GM19372 (cell line): ENCODE measurements at regions not wholly inside any gene's neighbourhood (a gene's known extent, or its start where the extent isn't known, plus 50 kb on each side); places are given as distances from the start of the nearest gene placed in this dataset.
"Not testable (repeated sequence)": the region's sequence is repeated elsewhere in the genome, so short reads cannot be mapped to it uniquely, and the experiment has no call there.

ENCODE experiments used
- ATAC-seq: cut with Tn5 transposase; IDR thresholded peaks from one replicate; pipeline ENCODE4 v1.9.1; 2021; ENCODE audit warnings: mild to moderate bottlenecking, low read depth, moderate library complexity; ENCODE audit not compliant: unreplicated experiment

DNA sequence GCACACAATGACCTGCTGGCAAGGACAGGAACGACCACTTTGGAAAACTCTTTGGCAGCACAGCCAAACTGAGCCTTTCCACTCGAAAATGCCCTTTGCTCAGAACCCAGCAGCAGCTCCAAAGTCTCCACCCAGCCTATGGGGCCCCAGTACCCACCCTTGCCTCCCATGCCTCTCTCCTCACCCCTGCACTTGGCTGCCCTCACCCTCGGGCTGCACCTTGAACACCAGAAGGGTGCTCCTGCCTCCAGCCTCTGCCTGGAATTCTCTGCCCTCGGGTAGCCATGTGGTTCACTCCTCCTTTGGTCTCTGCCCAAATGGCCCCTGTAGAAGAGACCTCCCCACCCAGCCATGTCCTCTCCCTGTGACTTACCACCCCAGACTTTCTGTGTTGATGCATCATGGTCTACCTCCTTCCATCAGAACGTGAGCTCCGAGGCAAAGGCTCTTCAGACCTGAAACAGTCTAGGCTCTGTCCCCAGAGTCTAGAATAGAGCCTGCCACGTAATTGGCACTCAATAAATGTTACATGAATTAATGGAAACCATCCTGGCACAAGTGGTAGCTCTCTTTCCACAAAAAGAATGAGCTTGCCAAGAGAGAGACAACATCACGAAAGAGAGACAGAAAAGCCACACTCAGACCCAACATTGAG lies 68.5 kb upstream of the METTL9 start:
- not testable (repeated sequence) for ATAC-seq

DNA sequence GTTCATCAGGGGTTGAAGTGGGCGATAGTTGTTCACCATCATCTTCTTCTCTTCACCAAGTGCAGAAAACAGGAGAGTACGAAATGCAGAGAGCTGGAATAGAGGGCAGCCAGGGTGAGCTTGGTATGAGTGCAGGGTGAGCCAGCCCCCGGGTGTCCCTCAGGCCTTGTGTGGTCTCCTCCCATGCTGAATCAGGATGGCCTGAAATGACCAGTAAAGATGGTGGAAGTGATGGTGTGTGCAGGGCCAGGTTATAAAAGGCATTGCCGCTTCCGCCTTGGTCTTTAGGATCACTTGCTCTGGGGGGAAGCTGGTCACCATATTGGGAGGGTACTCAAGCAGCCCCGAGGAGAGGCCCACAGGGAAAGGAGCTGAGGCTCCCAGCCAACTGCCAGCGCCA lies 66.4 kb upstream of the METTL9 start:
- not testable (repeated sequence) for ATAC-seq

DNA sequence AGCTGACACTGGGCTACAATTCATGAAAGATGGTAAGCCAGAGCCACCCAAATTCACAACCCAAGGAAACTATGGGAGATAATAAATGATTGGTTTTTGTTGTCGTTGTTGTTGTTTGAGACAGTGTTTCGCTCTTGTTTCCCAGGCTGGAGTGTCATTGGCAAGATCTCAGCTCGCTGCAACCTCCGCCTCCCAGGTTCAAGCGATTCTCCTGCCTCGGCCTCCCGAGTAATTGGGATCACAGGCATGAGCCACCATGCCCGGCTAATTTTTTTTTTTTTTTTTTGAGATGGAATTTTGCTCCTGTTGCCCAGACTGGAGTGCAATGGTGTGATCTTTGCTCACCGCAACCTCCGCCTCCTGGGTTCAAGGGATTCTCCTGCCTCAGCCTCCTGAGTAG lies 65.9 kb upstream of the METTL9 start:
- ATAC-seq: not testable (repeated sequence)

DNA sequence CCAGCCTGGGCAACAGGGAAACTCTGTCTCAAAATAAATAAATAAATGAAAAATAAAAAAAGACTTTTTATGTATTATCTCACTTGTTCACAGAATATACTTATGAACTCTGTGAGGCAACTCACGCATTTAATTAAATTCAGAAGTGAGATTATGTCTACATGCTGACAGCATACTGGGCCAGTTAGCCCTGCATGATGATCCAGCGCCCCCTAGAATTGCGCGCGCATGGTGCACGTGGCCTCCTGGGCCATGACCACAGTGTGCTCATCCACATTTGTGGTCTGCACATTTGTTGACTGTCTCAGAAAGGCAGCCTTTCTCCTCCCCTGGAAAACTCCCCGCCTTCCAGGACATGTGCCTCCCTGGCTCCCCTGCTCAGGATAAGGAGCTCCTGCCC lies 64.8 kb upstream of the METTL9 start:
- not testable (repeated sequence) for ATAC-seq

DNA sequence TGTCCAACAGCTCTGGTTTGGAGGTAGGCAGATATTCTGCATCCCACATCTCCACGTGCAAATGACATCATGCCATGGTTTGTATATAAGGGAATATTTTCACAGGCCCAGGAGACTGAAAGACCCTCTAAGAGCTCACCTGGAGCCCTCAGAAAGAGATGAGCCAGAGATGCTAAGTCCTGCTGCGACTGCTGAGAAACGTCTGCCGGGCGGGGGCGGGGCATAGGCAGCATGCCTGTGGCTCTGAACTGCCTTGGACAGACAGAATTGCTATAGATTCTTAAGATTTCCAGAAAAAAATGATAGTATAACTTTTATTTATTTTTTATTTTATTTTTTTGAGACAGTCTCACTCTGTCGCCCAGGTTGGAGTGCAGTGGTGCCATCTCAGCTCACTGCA lies 64.2 kb upstream of the METTL9 start:
- ATAC-seq: not testable (repeated sequence)

DNA sequence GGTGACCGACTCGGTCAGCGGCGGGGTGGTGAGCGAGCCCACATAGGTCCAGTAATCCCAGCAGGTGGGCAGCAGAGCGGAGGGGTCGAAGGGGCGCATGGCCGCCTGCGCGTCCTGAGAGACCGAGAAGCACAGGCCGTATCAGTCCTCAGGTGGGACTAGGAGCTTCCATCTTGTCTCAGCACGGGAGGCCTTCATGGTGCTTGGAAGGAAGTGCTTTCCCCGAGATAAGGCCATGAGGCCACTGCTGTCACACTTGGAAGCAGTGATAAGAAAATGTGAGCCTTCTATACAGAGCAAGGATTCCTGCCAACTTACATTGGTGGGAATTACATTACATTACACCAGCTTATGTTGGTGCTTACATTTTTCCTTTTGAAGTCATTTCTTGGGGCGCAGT lies 62.6 kb upstream of the METTL9 start:
- not testable (repeated sequence) for ATAC-seq

DNA sequence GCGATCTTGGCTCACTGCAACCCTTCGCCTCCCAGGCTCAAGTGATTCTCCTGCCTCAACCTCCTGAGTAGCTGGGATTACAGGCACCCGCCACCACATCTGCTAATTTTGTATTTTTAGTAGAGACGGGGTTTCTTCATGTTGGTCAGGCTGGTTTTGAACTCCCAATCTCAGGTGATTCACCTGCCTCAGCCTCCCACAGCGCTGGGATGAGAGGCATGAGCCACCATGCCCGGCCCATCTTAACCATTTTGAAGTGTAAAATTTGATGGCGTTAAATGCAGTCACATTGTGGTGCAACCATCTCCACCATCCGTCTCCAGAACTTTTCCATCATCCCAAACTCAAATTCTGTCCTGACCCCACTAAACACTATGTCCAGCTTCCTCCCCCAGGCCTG lies 61.8 kb upstream of the METTL9 start:
- ATAC-seq: not testable (repeated sequence)

DNA sequence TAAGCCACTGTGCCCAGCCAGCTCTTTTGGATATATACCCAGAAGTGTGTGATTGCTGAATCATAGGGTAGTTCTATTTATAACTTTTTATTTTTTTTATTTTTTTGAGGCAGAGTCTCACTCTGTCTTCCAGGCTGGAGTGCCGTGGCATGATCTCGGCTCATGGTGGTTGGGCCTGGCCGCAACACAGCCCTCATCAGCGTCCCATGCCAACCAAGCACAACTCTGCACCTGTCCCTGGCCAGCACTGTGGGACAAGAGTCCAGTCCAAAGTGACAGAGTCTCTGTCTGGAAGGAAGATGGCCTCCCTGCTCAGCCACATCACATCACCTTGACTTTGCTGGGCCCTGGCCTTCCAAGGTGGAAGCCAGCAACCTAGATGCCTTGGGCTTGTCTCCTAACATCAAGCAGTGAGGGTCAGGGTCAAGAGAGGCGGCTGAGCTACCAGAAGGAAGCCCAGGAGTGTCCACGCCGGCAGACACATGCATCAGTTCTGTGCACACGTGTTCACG lies 60.2 kb upstream of the METTL9 start:
- not testable (repeated sequence) for ATAC-seq

DNA sequence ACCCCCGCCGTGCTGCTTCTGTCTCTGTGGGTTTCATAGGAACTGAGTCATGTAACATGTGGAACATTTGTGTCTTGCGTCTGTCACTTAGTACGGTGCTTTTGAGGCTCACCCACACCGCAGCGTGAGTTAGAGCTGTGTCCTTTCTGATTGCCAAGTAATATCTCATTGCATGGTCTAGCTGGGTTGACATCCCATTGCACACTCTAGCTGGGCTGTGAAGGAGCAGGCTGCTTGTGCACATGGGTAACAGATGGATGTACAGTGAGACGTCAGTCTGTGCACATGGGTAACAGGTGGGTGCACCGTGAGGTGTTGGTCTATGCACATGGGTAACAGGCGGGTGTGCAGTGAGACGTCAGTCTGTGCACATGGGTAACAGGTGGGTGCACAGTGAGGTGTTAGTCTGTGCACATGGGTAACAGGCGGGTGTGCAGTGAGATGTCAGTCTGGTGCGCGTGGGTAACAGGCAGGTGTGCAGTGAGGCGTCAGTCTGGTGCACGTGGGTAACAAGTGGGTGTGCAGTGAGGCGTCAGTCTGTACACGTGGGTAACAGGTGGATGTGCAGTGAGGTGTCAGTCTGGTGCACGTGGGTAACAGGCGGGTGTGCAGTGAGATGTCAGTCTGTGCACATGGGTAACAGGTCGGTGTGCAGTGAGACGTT lies 58.5 kb upstream of the METTL9 start:
- ATAC-seq: peak; percentile 64

DNA sequence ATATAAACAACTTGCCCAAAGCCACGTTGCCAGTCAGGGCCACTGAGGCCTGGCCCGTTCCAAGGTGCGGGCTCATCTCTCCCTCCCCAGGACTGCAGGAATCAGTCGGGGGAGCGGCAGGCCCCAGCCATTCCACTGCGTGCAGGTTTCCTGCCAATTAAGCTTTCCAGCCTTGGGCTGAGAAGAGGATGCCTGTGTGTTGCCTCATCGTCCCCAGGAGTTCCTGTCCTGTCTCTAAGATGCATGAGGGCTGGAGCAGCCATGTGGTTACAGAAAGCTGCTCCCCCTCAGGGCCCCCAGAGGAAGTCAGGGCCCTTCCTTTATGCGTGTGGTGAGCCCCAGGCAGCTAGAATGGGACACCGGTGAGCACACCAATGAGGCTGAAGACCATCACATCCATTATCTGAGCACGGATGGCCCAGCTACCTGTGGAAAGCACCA lies 57.7 kb upstream of the METTL9 start:
- ATAC-seq: not testable (repeated sequence)

DNA sequence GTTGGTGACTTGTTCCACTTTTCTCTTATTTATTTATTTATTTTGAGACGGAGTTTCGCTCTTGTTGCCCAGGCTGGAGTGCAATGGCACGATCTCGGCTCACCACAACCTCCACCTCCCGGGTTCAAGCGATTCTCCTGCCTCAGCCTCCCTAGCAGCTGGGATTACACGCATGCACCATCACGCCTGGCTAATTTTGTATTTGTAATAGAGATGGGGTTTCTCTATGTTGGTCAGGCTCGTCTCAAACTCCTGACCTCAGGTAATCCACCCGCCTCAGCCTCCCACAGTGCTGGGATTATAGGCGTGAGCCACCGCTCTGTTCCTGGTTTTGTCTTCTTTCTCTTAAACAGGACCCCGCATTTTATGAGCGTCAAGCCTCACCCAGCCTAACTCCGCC lies 57.3 kb upstream of the METTL9 start:
- not testable (repeated sequence) for ATAC-seq

DNA sequence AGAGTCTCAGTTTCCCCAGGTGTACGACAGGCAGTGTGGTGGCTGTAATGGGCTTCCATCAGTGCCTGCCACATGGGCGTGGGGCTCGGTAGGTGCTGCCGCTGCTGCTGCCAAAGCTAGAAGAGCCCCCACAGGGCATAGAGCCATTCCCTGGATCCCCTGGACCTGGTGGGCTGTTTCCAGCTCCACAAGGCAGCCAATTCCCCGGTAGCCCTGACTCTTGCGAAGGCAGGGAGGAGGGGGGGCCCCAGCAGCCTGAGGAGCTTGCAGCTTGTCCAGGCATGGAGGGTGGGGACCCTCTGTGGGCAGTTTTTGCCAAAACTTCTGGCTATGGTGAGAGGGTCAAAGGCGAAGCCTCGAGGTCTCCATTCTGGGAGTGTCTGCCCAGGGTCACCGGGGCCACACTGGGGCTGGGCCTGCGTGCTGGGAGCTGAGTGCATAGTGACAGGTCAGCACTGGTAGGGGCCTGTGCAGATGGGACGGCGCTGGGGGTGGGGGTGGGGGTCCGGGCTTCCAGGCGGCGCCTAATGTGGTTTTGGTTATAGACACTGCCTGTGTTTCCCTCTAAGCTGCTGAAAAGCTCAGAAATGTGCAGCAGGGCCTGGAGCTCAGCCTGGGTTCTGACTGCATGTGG lies 56.8 kb upstream of the METTL9 start:
- not testable (repeated sequence) for ATAC-seq

DNA sequence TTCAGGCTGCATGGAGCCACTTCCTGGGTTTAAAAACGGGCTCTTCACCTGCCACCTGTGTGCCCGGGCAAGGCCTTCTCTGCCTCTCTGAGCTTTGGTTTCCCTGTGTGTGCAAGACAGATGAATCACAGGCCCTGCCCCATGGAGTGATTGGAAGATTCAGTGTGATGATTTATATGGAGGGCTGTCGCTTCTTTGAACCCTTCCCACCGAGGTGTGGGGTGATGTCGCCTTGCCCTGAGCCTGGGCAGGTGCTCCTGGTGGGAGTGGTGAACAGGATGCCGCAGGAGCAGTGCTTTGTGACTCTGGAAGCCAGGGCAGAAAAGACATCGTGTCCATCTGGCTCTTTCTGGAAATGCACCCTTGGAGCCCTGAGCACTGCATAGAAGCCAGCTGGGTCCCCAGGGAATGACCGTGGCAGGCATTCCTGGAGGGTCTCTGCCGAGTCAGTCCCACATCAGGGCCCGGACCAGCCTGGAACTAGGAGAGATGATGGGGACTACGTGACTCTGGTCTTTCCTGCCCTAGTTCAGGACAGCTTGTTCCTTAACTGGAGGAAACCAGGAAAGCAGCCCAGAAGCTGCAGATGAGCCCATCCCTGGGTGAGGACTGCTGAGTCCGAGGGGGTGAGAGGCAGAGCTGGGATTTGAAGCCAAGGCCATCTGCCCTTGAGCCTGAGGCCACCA lies 56.1 kb upstream of the METTL9 start:
- ATAC-seq: not testable (repeated sequence)

DNA sequence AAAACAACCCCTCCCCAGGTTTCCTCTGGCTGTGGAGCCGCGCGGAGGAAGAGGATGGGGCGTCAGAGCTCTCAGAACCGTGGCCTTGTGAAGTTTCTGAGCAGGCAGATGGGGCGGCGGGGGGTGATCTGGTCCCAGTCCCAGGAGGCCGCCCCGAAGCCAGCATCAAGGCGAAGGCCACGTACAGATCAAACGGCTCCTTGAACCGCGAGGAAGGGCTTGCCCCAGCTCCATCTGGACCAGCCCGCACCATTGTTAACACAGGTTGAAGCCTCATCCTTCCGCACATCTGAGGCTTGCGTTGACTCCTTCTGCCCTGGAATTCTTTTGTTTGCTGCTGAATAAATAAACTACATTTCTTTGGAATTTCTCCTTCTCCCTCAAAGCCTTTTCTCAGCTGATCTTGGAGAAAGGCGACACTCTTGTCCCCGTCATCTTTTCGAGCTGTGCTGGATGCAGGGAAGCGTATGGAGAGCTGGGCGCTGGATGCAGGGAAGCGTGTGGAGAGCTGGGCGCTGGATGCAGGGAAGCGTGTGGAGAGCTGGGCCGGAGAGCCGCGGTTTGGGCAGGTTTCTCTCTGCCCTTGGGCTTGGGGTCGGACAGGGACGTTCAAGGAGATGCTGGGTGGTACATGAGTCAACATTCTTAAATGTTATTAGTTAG lies 53.6 kb upstream of the METTL9 start:
- ATAC-seq: not testable (repeated sequence)

DNA sequence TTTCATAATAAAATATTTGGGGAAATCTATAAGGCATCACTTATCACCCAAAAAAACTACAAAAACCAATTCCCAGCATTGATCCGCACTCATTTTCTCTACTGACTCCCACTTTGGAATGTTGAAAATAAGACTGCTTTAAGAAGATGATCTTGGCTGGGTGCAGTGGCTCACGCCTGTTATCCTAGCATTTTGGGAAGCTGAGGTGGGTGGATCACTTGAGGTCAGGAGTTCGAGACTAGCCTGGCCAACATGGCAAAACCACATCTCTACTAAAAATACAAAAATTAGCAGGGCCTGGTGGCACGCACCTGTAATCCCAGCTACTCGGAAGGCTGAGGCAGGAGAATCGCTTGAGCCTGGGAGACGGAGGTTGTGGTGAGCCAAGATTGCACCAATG lies 50.0 kb upstream of the METTL9 start:
- not testable (repeated sequence) for ATAC-seq
